ENCODE measurements at regions not wholly inside any gene's neighbourhood (a gene's known extent, or its start where the extent isn't known, plus 50 kb on each side); places are given as distances from the start of the nearest gene placed in this dataset.
"Not testable (repeated sequence)": the region's sequence is repeated elsewhere in the genome, so short reads cannot be mapped to it uniquely, and the experiment has no call there.

- ChIA-PET POLR2A (no interaction called here), CTCF (no interaction called here)
- no peak for DNase-seq (ENCODE audit: extremely low spot score)
- TF ChIP-seq, protein P1, sequence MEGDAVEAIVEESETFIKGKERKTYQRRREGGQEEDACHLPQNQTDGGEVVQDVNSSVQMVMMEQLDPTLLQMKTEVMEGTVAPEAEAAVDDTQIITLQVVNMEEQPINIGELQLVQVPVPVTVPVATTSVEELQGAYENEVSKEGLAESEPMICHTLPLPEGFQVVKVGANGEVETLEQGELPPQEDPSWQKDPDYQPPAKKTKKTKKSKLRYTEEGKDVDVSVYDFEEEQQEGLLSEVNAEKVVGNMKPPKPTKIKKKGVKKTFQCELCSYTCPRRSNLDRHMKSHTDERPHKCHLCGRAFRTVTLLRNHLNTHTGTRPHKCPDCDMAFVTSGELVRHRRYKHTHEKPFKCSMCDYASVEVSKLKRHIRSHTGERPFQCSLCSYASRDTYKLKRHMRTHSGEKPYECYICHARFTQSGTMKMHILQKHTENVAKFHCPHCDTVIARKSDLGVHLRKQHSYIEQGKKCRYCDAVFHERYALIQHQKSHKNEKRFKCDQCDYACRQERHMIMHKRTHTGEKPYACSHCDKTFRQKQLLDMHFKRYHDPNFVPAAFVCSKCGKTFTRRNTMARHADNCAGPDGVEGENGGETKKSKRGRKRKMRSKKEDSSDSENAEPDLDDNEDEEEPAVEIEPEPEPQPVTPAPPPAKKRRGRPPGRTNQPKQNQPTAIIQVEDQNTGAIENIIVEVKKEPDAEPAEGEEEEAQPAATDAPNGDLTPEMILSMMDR (IDR thresholded peaks at IDR 0.05; ENCODE audit: control extremely low read depth, extremely low read depth, low read depth, missing control alignments), result no peak
These were observed 246.4 kb upstream of the MKLN1 start for GRCh38 chr7:131081308-131081707.

DNA sequence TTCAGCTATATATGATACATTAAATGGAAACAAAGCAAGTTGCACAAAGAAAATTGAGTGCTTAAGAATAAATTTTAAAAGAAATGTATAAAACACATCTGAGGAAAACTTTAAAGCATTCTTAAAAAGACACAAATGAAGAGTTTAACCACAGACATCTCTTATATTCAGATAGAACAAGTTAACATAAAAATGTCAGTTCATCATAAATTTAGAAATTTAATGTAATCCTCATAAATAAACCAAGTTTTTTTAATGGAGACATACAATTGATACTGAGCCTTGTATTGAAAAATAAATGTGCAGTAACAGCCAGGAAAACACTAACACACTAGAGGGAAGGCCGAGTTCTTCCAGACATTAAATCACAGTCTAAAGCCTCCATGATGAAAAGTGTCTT, 243.9 kb upstream of the MKLN1 start:
- CTCF ChIA-PET, result no interaction called here
- POLR2A ChIA-PET, result no interaction called here

DNA sequence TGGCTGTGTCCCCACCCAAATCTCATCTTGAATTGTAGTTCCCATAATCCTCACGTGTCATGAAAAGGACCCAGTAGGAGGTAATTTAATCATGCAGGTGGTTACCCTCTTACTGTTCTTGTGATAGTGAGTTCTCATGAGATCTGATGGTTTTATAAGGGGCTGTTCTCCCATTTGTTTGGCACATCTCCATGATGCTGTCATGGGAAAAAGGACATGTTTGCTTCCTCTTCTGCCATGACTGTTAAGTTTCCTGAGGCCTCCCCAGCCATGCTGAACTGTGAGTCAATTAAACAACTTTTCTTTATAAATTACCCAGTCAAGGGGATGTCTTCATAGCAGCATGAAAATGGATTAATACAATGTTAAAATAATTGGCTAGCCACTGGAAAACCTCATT, 243.3 kb upstream of the MKLN1 start:
- CTCF ChIA-PET; DNase-seq (ENCODE audit: extremely low spot score); POLR2A ChIA-PET: not testable (repeated sequence)

More for the DNA sequence above, 243.9 kb upstream of the MKLN1 start:
- no peak for DNase-seq (ENCODE audit: extremely low spot score)
- TF ChIP-seq, protein P1 (IDR thresholded peaks at IDR 0.05; ENCODE audit: control extremely low read depth, extremely low read depth, low read depth, missing control alignments), result no peak

GRCh38 chr7:131087756-131088658, 239.7 kb upstream of the MKLN1 start:
- CTCF ChIA-PET, result interaction anchor here (0.9 to 1.1 kb wide), 2 partner anchors 12 to 48 kb away, joined by 3 read pairs; no protein-coding TSS in a partner anchor
- TF ChIP-seq, protein P1 (IDR thresholded peaks at IDR 0.05; ENCODE audit: control extremely low read depth, extremely low read depth, low read depth, missing control alignments), result no peak
- POLR2A ChIA-PET, result no interaction called here
- DNase-seq (ENCODE audit: extremely low spot score), result no peak

DNA sequence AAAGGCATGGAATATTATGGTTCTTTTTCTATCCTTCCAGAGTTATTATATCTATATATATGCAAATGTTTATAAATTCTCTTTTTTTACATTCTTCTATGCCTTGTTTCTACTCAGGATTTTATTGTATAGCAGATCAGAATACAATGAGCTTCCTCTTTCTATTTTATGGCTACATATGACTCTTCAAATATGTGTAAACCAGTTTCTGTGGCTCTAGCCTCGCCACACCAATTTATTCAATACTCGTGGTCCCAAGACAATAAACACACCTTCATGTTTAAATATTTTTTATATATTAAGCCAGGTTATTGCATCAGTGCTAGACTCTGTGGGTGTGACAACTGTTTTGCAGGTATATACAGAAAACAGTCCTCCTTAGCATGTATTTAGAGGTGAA, 237.5 kb upstream of the MKLN1 start:
- TF ChIP-seq, protein P1 (IDR thresholded peaks at IDR 0.05; ENCODE audit: control extremely low read depth, extremely low read depth, low read depth, missing control alignments), result no peak
- ChIA-PET POLR2A (no interaction called here), CTCF (interaction anchor here (0.9 kb wide), 1 partner anchor 18 kb away, joined by 3 read pairs; no protein-coding TSS in a partner anchor)
- DNase-seq (ENCODE audit: extremely low spot score), result no peak

GRCh38 chr7:131090886-131091692, 236.6 kb upstream of the MKLN1 start:
- TF ChIP-seq, protein P1 (IDR thresholded peaks at IDR 0.05; ENCODE audit: control extremely low read depth, extremely low read depth, low read depth, missing control alignments), result no peak
- DNase-seq (ENCODE audit: extremely low spot score), result no peak
- CTCF ChIA-PET, result interaction anchor here (0.8 kb wide), 1 partner anchor 13 kb away, joined by 4 read pairs; no protein-coding TSS in a partner anchor
- POLR2A ChIA-PET, result no interaction called here
